Muscle layer of duodenum (tissue), 2 donors: ENCODE measurements at regions not wholly inside any gene's neighbourhood (a gene's known extent, or its start where the extent isn't known, plus 50 kb on each side); places are given as distances from the start of the nearest gene placed in this dataset.

Experiments used
- H3K27ac ChIP-seq: one replicate; pipeline ENCODE4 v1.7.0; 2013; ENCODE audit warnings: mild to moderate bottlenecking, low read length
- H3K27me3 ChIP-seq: one replicate; pipeline ENCODE4 v1.7.0; 2013; ENCODE audit warnings: low read depth, mild to moderate bottlenecking, control low read depth, low read length
- H3K36me3 ChIP-seq, 2 donors: one replicate each; pipeline ENCODE4 v1.7.0; 2013; ENCODE audit warnings: low read length in 2 of 2, control low read depth in 1 of 2, mild to moderate bottlenecking in 1 of 2; ENCODE audit not compliant: insufficient read depth in 2 of 2, control insufficient read depth in 1 of 2
- H3K4me1 ChIP-seq, 2 donors: one replicate each; pipeline ENCODE4 v1.7.0; 2013; ENCODE audit warnings: low read length in 2 of 2, mild to moderate bottlenecking in 2 of 2, control low read depth in 1 of 2, moderate library complexity in 1 of 2; ENCODE audit not compliant: insufficient read depth in 2 of 2, control insufficient read depth in 1 of 2
- H3K4me3 ChIP-seq, 2 donors: one replicate each; pipeline ENCODE4 v1.7.0; 2013; ENCODE audit warnings: low read length in 2 of 2, low read depth in 1 of 2, mild to moderate bottlenecking in 1 of 2
- H3K9me3 ChIP-seq, 2 donors: one replicate each; pipeline ENCODE4 v1.7.0; 2013; ENCODE audit warnings: low read length in 2 of 2, control low read depth in 1 of 2, mild to moderate bottlenecking in 1 of 2; ENCODE audit not compliant: control insufficient read depth in 1 of 2
- donor health status: healthy.

DNA sequence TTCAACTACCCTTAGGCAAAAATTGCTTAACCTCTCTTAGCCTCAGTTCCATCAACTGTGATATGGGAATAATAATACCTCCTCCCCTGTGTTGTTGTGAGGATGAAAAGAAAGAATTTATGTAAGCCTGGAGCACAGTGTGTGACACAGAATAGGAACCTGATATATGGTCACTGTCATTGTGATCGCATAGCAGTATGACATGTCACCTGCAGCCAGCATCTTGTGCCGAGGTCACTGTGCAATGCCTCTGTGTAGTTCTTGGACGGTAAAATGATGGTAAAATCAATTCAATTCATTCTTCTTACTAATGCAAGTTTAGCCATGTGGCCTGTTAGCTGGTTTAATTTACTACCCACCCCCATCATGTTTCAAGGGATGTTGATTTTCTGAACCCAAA, 54.6 kb upstream of the GPR158 start:
- Histone ChIP-seq H3K4me1 (no peaks in the 10 kb centered on the region), H3K27me3 (no peaks in the 10 kb centered on the region), H3K36me3 (no peaks in the 10 kb centered on the region), H3K4me3 (no peak overlapping the region), H3K27ac (no peak overlapping the region), H3K9me3 (no peaks in the 10 kb centered on the region)
